ENCODE measurements at regions not wholly inside any gene's neighbourhood (a gene's known extent, or its start where the extent isn't known, plus 50 kb on each side); places are given as distances from the start of the nearest gene placed in this dataset.

DNA sequence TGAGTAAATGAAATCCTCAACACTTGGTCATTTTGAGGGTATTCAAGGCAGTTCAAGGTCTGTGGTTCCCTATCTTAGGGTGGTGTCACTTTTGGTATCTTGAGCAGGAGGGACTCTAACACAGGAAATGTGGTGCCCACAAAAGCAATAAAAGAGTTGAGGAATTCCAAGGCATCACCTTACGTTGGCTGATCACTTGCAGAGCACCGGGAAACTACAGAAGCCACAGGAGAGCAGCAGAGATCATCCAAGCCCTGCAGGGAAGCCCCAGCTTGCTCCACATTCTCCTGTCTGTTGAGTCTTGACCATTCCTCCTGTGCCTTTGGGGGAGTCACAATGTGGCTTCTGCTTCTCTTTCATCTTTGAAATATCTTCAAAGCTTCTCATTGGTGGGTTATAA lies 565.8 kb upstream of the ADARB2 start:
- TF ChIP-seq, protein P1, sequence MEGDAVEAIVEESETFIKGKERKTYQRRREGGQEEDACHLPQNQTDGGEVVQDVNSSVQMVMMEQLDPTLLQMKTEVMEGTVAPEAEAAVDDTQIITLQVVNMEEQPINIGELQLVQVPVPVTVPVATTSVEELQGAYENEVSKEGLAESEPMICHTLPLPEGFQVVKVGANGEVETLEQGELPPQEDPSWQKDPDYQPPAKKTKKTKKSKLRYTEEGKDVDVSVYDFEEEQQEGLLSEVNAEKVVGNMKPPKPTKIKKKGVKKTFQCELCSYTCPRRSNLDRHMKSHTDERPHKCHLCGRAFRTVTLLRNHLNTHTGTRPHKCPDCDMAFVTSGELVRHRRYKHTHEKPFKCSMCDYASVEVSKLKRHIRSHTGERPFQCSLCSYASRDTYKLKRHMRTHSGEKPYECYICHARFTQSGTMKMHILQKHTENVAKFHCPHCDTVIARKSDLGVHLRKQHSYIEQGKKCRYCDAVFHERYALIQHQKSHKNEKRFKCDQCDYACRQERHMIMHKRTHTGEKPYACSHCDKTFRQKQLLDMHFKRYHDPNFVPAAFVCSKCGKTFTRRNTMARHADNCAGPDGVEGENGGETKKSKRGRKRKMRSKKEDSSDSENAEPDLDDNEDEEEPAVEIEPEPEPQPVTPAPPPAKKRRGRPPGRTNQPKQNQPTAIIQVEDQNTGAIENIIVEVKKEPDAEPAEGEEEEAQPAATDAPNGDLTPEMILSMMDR (IDR thresholded peaks at IDR 0.05; ENCODE audit: extremely low read depth, missing control alignments): no peak
- no peak for DNase-seq (ENCODE audit: low spot score)

DNA sequence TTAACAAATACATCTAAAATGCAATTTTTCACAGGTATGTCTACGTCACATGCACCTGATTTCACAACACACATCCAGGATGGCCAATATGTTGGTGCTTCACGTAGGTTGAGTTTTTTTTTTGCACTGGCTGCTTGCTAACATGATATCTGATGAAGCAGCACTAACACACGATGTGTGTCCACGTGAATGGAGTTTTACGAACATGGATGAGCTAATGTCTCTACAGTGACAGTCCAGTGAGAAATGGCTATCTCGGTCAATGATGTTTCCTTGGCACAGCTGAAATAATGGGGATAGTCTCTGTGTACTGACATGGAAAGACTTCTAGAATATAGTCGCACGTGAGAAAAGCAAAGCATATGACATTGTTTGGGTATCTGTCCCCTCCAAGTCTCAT lies 563.9 kb upstream of the ADARB2 start:
- no peak for DNase-seq (ENCODE audit: low spot score)
- TF ChIP-seq, protein P1 (IDR thresholded peaks at IDR 0.05; ENCODE audit: extremely low read depth, missing control alignments): no peak

DNA sequence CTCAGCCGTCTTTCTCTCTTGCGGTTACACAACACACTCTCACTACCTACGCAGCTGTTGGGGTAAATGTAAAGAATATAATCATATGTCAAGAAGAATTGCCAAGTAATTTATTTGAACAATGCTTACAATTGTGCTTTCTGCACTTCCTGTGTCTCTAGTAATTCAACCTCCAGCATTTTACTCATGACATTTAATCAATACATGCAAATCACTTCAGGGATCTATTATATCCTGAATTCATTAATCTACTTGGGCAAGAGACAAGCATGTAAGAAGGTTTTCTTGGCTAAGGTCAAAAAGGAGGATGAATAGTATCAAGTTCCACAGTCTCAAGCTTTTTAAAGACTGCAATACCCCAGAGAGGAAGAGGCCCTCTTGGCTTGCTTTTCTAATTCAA lies 562.9 kb upstream of the ADARB2 start:
- TF ChIP-seq, protein P1 (IDR thresholded peaks at IDR 0.05; ENCODE audit: extremely low read depth, missing control alignments): no peak
- no peak for DNase-seq (ENCODE audit: low spot score)

DNA sequence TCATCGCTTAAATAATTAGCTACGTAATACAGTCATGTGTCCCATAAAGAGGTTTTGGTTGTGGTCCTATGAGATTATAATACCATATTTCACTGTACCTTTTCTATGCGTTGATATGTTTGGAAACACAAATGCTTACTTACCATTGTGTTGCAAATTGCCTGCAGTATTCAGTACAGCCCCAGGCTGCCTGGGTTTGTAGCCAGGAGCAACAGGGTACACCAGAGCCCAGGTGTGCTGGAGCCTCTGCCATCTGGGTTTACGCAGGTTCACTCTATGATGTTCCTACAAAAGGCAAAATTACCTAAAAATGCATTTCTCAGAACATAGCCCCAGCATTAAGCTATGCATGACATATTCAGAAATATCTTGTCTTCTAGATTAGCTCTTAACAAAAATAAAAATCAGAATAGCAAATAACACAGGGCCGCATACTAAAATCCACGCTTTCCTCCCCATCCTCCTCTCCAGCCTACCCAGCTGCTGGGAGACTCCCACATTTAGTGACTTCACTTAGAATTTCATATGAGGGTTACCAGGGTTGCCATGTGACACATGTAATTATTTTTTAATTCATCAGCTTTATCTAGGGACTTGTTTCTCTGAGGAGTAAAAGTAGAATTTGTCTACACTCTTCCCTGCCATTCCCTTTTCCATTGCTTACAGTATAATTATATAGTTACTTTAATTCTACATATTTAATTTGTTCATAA lies 559.0 kb upstream of the ADARB2 start:
- TF ChIP-seq, protein P1 (IDR thresholded peaks at IDR 0.05; ENCODE audit: extremely low read depth, missing control alignments): no peak
- no peak for DNase-seq (ENCODE audit: low spot score)

DNA sequence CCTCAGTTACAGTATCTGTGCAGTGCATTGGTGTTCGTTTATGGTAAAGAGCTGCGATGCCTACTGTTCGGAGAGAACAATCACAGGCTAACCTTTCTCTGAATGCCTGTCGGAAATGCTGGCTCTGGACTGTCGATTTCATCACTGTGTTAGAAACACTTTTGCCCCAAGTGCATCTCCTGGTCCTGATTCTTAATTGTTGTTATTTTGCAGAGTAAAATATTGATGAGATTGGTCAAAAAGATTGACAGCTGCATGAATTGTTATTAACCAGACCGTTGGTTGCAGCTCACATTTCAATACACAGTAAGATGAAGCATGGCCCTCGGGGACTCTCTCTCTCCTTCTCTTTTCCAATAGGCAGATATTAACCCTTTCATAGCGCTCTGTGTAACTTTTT lies 557.4 kb upstream of the ADARB2 start:
- DNase-seq (ENCODE audit: low spot score): no peak
- TF ChIP-seq, protein P1 (IDR thresholded peaks at IDR 0.05; ENCODE audit: extremely low read depth, missing control alignments): no peak

DNA sequence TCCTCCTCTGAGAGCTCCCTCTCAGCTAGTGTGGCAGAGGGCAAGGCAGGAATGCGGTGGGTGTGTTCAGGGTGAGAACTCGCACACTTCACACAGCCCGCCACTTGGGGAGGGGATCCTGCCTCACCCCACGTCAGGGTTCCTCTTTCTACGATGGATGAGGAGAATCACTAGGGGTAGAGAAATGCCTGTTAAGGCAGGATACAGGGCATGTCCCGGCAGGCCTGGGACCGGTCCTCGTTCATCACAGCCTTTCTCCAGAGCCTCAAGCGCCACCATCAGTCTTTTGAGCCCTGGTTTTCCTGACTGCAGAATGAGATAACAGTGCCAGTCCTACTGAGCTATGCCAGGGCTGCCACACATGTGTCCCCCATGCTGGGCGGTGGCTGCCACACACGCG lies 546.7 kb upstream of the ADARB2 start:
- TF ChIP-seq, protein P1 (IDR thresholded peaks at IDR 0.05; ENCODE audit: extremely low read depth, missing control alignments): no peak
- no peak for DNase-seq (ENCODE audit: low spot score)

DNA sequence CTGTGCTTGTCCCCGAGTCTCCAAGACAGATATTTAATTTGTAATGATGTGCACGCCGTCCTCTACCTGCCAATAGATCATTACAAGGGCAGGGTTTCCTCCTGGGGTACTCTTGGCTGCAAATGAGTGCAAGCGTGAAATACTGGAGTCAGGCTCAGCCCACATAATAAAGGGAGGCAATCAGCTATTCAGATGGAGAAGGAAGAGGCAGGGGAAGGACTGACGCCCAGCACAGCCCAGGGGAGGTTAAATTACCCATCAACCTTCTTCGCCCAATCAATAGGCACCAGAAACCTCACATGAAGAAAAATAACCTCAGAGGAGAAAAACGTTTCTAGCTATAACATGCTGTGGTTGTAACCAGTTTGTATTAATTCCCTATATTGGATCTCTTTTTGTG lies 544.9 kb upstream of the ADARB2 start:
- no peak for DNase-seq (ENCODE audit: low spot score)
- TF ChIP-seq, protein P1 (IDR thresholded peaks at IDR 0.05; ENCODE audit: extremely low read depth, missing control alignments): no peak

All from GM20000 (cell line).